ENCODE measurements at regions not wholly inside any gene's neighbourhood (a gene's known extent, or its start where the extent isn't known, plus 50 kb on each side); places are given as distances from the start of the nearest gene placed in this dataset.

DNA sequence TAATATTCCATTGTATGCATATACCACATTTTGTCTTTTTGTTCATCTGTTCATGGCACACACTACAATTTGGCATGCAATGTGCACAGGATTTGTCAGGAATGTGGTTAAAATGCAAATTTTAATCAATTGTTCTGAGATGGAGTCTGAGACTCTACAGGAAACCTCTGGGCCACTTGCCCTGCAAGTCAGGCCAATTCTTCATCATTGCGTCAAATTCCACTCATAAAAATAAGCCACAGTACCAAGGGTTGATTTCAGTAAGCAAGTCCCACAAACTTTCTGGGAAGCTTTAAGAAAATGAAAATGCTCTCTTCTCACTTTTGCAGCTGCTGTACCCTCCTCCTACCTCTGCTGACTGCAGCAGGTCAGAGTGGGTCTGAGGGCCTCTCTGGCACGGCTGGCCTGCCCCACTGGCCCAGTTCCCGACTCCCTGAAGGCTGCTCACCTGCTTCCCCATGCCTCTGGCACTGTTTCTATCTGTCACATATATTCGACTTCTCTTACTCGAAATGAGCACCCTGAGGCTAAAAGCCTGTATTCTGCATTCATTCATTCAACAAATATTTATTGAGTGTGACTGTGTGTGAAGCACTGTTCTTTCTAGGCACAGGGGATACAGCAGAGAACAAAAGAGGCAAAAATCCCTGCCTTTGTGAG lies 83.8 kb upstream of the WASF3 start:
- intact Hi-C loops (cut with micrococcal nuclease), result no loop called here
- no peak overlapping the region for H2AFZ ChIP-seq (ENCODE audit: low read depth, low read length)
- FAIRE-seq (no peak), DNase-seq (ENCODE audit: low read depth, low spot score) (no peak)
- no peaks in the 10 kb centered on the region for H4K20me1 ChIP-seq (replicated peaks; ENCODE audit: control insufficient read depth, extremely low read depth, insufficient read depth, low read length)
- ChIA-PET CTCF (interaction anchor here (1.3 to 1.7 kb wide), 4 partner anchors 10 to 289 kb away, joined by 4 to 14 read pairs (median 6); no protein-coding TSS in a partner anchor), POLR2A (no interaction called here)
- H3K27ac ChIP-seq (ENCODE audit: insufficient read depth, low read depth, low read length), result no peak overlapping the region
- H3K4me1 ChIP-seq (ENCODE audit: control insufficient read depth, extremely low read depth, insufficient read depth, low read length), result peaks cover 4% of the 10 kb centered on the region
- H3K4me3 ChIP-seq (replicated peaks in 1 of 3; ENCODE audit: insufficient read depth in 1 of 3, low read depth in 1 of 3, low read length in 3 of 3), result no peak overlapping the region
- H3K79me2 ChIP-seq (ENCODE audit: control insufficient read depth, insufficient read depth, low read length), result no peaks in the 10 kb centered on the region
- TF ChIP-seq, protein P1, sequence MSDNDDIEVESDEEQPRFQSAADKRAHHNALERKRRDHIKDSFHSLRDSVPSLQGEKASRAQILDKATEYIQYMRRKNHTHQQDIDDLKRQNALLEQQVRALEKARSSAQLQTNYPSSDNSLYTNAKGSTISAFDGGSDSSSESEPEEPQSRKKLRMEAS (IDR thresholded peaks at IDR 0.05; ENCODE audit: insufficient read depth, insufficient read length), result no peak
- TF ChIP-seq, protein P2, sequence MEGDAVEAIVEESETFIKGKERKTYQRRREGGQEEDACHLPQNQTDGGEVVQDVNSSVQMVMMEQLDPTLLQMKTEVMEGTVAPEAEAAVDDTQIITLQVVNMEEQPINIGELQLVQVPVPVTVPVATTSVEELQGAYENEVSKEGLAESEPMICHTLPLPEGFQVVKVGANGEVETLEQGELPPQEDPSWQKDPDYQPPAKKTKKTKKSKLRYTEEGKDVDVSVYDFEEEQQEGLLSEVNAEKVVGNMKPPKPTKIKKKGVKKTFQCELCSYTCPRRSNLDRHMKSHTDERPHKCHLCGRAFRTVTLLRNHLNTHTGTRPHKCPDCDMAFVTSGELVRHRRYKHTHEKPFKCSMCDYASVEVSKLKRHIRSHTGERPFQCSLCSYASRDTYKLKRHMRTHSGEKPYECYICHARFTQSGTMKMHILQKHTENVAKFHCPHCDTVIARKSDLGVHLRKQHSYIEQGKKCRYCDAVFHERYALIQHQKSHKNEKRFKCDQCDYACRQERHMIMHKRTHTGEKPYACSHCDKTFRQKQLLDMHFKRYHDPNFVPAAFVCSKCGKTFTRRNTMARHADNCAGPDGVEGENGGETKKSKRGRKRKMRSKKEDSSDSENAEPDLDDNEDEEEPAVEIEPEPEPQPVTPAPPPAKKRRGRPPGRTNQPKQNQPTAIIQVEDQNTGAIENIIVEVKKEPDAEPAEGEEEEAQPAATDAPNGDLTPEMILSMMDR (IDR thresholded peaks at IDR 0.05; ENCODE audit: extremely low read depth in 1 of 2, insufficient read depth in 1 of 2, low read depth in 1 of 2, low read length in 2 of 2), result no peak
- H3K9ac ChIP-seq (replicated peaks; ENCODE audit: extremely low read depth, insufficient read depth, low read length), result no peak overlapping the region
- no peaks in the 10 kb centered on the region for H3K9me3 ChIP-seq (replicated peaks; ENCODE audit: control insufficient read depth, insufficient read depth, low read length)
- BruUV-seq (replicated peaks), result no TSS peak
- H3K36me3 ChIP-seq (ENCODE audit: control insufficient read depth in 2 of 2, extremely low read depth in 1 of 2, insufficient read depth in 2 of 2, low read length in 2 of 2), result no peaks in the 10 kb centered on the region
- H3K9me1 ChIP-seq (replicated peaks; ENCODE audit: control insufficient read depth, extremely low read depth, insufficient read depth, low read length), result no peaks in the 10 kb centered on the region
- H3K27me3 ChIP-seq (ENCODE audit: control insufficient read depth in 2 of 2, insufficient read depth in 2 of 2, low read length in 2 of 2), result peaks cover under 1 to 3% of the 10 kb centered on the region in 2 experiments
- no peak overlapping the region for H3K4me2 ChIP-seq (ENCODE audit: insufficient read depth, low read length)
- dilution Hi-C loops (cut with MboI; ENCODE audit: extremely low pct_ligation_motif_present, low sequenced_read_pairs), result no loop called here

DNA sequence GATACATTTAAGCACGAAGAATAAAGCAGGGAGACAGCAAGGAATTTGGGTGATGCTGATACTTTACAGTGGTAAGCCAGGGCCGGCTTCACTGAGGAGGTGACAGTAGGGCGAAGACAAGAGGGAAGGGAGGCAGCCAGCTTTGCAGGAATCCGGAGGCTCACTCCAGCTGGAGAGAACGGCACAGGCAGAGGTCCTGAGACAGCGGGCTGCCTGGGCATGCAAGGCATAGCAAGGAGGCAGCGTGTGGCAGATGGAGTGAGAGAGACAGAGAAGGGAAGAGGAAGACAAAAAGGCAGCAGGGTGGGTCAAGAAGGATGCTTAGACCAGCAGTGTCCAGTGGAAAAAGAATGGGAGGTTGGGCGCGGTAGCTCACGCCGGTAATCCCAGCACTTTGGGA lies 83.2 kb upstream of the WASF3 start:
- Histone ChIP-seq H3K9ac (replicated peaks; ENCODE audit: extremely low read depth, insufficient read depth, low read length) (no peak overlapping the region), H3K9me1 (replicated peaks; ENCODE audit: control insufficient read depth, extremely low read depth, insufficient read depth, low read length) (no peaks in the 10 kb centered on the region), H3K79me2 (ENCODE audit: control insufficient read depth, insufficient read depth, low read length) (no peaks in the 10 kb centered on the region), H2AFZ (ENCODE audit: low read depth, low read length) (no peak overlapping the region), H3K9me3 (replicated peaks; ENCODE audit: control insufficient read depth, insufficient read depth, low read length) (no peaks in the 10 kb centered on the region), H3K27ac (ENCODE audit: insufficient read depth, low read depth, low read length) (no peak overlapping the region), H3K4me3 (replicated peaks in 1 of 3; ENCODE audit: insufficient read depth in 1 of 3, low read depth in 1 of 3, low read length in 3 of 3) (no peak overlapping the region), H3K4me1 (ENCODE audit: control insufficient read depth, extremely low read depth, insufficient read depth, low read length) (peaks cover 4% of the 10 kb centered on the region), H3K27me3 (ENCODE audit: control insufficient read depth in 2 of 2, insufficient read depth in 2 of 2, low read length in 2 of 2) (peaks cover 0 to 3% of the 10 kb centered on the region in 2 experiments), H4K20me1 (replicated peaks; ENCODE audit: control insufficient read depth, extremely low read depth, insufficient read depth, low read length) (no peaks in the 10 kb centered on the region), H3K4me2 (ENCODE audit: insufficient read depth, low read length) (no peak overlapping the region), H3K36me3 (ENCODE audit: control insufficient read depth in 2 of 2, extremely low read depth in 1 of 2, insufficient read depth in 2 of 2, low read length in 2 of 2) (no peaks in the 10 kb centered on the region)
- DNase-seq (ENCODE audit: low read depth, low spot score), result no peak
- CTCF ChIA-PET, result interaction anchor here (1.3 to 1.7 kb wide), 5 partner anchors 9 to 399 kb away, joined by 3 to 14 read pairs (median 5); no protein-coding TSS in a partner anchor
- TF ChIP-seq POLR2AphosphoS5 (IDR thresholded peaks at IDR 0.05; ENCODE audit: insufficient read depth, low read depth, low read length), result no peak
- TF ChIP-seq MYC (IDR thresholded peaks at IDR 0.05; ENCODE audit: low read depth, low read length), result no peak
- TF ChIP-seq, protein P1 (IDR thresholded peaks at IDR 0.05; ENCODE audit: insufficient read depth, insufficient read length), result no peak
- no peak for TF ChIP-seq POLR2A (IDR thresholded peaks at IDR 0.05; ENCODE audit: low read depth, low read length)
- TF ChIP-seq GATA2 (IDR thresholded peaks at IDR 0.05; ENCODE audit: insufficient read depth, insufficient read length, low read depth, low read length), result no peak
- TF ChIP-seq EZH2 (IDR thresholded peaks at IDR 0.05; ENCODE audit: borderline replicate concordance, low read depth, low read length, severe bottlenecking), result no peak
- TF ChIP-seq JUN (IDR thresholded peaks at IDR 0.05; ENCODE audit: borderline replicate concordance, insufficient read depth, insufficient read length, low read depth), result no peak
- no peak for TF ChIP-seq FOS (IDR thresholded peaks at IDR 0.05; ENCODE audit: borderline replicate concordance, insufficient read depth, low read length)
- TF ChIP-seq, protein P2 (IDR thresholded peaks at IDR 0.05; ENCODE audit: extremely low read depth in 1 of 2, insufficient read depth in 1 of 2, low read depth in 1 of 2, low read length in 2 of 2), result no peak
- no peak for FAIRE-seq
- BruUV-seq (replicated peaks), result no TSS peak
- dilution Hi-C loops (cut with MboI; ENCODE audit: extremely low pct_ligation_motif_present, low sequenced_read_pairs) (no loop called here), intact Hi-C loops (cut with micrococcal nuclease) (no loop called here)
- POLR2A ChIA-PET, result no interaction called here

Measured in endothelial cell of umbilical vein (primary cell).